IMR-90 (cell line): ENCODE measurements at regions not wholly inside any gene's neighbourhood (a gene's known extent, or its start where the extent isn't known, plus 50 kb on each side); places are given as distances from the start of the nearest gene placed in this dataset.
A peak's percentile ranks its signal among the peaks of the same experiment; 100 is the strongest.

Source experiments
- ATAC-seq: fragments of 200-7000 bp; cut with Tn5 transposase; 2 replicates; pipeline ENCODE4 v1.9.1; 2020; ENCODE audit warnings: low read depth, mild to moderate bottlenecking, moderate library complexity
- BruUV-seq: library from RNA; stranded (reverse); fragments of 400-500 nt; replicated peaks from 2 replicates; lab custom pipeline; 2021; lab: Mats Ljungman, UMichigan
- CTCF ChIA-PET: fragments of 300-600 bp; formaldehyde crosslinking; extraction: SDS; loops from one replicate; lab custom pipeline; 2021; ENCODE audit warnings: antibody characterized with exemption; lab: Yijun Ruan, JAX
- POLR2A ChIA-PET: fragments of 300-600 bp; sonication (Branson Sonifier 250); formaldehyde crosslinking; loops from one replicate; lab custom pipeline; 2022; ENCODE audit warnings: antibody characterized with exemption; ENCODE audit not compliant: unreplicated experiment; lab: Charles Lee
- DNase-seq: peaks from one replicate; pipeline ENCODE4 v3.0.0; 2013
- H2AFZ ChIP-seq: replicated peaks from 2 replicates; pipeline ENCODE3; 2013; ENCODE audit warnings: low read length, mild to moderate bottlenecking; ENCODE audit not compliant: poor library complexity
- H2AK5ac ChIP-seq: 2 replicates; pipeline ENCODE4 v1.6.1; 2013; ENCODE audit warnings: low read depth, low read length, inconsistent platforms
- H2AK9ac ChIP-seq: replicated peaks from 2 replicates; pipeline ENCODE3; 2013; ENCODE audit warnings: mild to moderate bottlenecking, low read depth, low read length, moderate library complexity; ENCODE audit not compliant: poor library complexity
- H2BK120ac ChIP-seq: 2 replicates; pipeline ENCODE4 v1.6.1; 2013; ENCODE audit warnings: low read depth, low read length, inconsistent platforms
- H2BK15ac ChIP-seq: 3 replicates; pipeline ENCODE4 v1.6.1; 2013; ENCODE audit warnings: low read depth, low read length, inconsistent platforms
- H2BK20ac ChIP-seq: 2 replicates; pipeline ENCODE4 v1.6.1; 2013; ENCODE audit warnings: low read depth, mild to moderate bottlenecking, inconsistent platforms, low read length, moderate library complexity
- H2BK5ac ChIP-seq: 2 replicates; pipeline ENCODE4 v1.6.1; 2013; ENCODE audit warnings: mild to moderate bottlenecking, low read depth, low read length, inconsistent platforms; ENCODE audit not compliant: poor library complexity, severe bottlenecking
- H3K14ac ChIP-seq: replicated peaks from 2 replicates; pipeline ENCODE4 v1.6.1; 2013; ENCODE audit warnings: low read depth, low read length, inconsistent platforms
- H3K18ac ChIP-seq: 2 replicates; pipeline ENCODE4 v1.6.1; 2013; ENCODE audit warnings: low read depth, low read length, control low read depth
- H3K23ac ChIP-seq: 2 replicates; pipeline ENCODE4 v1.6.1; 2013; ENCODE audit warnings: low read depth, low read length, inconsistent platforms
- H3K27ac ChIP-seq: 2 replicates; pipeline ENCODE4 v1.5.1; 2013; ENCODE audit warnings: mild to moderate bottlenecking, control low read depth, low read length; ENCODE audit not compliant: insufficient read depth
- H3K27me3 ChIP-seq: 2 replicates; pipeline ENCODE4 v1.6.1; 2013; ENCODE audit warnings: low read length; ENCODE audit not compliant: control insufficient read depth, insufficient read depth
- H3K36me3 ChIP-seq: 2 replicates; pipeline ENCODE4 v1.6.1; 2013; ENCODE audit warnings: low read length, mixed read lengths; ENCODE audit not compliant: control insufficient read depth, insufficient read depth
- H3K4ac ChIP-seq: 2 replicates; pipeline ENCODE4 v1.6.1; 2013; ENCODE audit warnings: low read depth, low read length, inconsistent platforms
- H3K4me1 ChIP-seq: 2 replicates; pipeline ENCODE4 v1.6.1; 2013; ENCODE audit warnings: low read length, mixed read lengths; ENCODE audit not compliant: control insufficient read depth, insufficient read depth
- H3K4me2 ChIP-seq: 2 replicates; pipeline ENCODE4 v1.6.1; 2013; ENCODE audit warnings: low read depth, mild to moderate bottlenecking, control low read depth, low read length, moderate library complexity
- H3K4me3 ChIP-seq: 2 replicates; pipeline ENCODE4 v1.5.1; 2013; ENCODE audit warnings: low read depth, mild to moderate bottlenecking, control low read depth, low read length, moderate library complexity; ENCODE audit not compliant: insufficient read depth
- H3K56ac ChIP-seq: 2 replicates; pipeline ENCODE4 v1.6.1; 2013; ENCODE audit warnings: low read length, inconsistent platforms; ENCODE audit not compliant: insufficient read depth; ENCODE audit errors: extremely low read depth
- H3K79me1 ChIP-seq, 2 experiments: 2 replicates each; pipeline ENCODE4 v1.6.1; 2013; ENCODE audit warnings: low read length in 2 of 2, inconsistent platforms in 1 of 2, low read depth in 1 of 2
- H3K9ac ChIP-seq: 2 replicates; pipeline ENCODE4 v1.6.1; 2013; ENCODE audit warnings: low read depth, low read length, control low read depth
- H3K9me1 ChIP-seq: 2 replicates; pipeline ENCODE4 v1.6.1; 2013; ENCODE audit warnings: low read length, inconsistent platforms; ENCODE audit not compliant: insufficient read depth
- H3K9me3 ChIP-seq: 2 replicates; pipeline ENCODE4 v1.6.1; 2013; ENCODE audit warnings: low read length; ENCODE audit not compliant: control insufficient read depth, insufficient read depth
- H4K20me1 ChIP-seq: 2 replicates; pipeline ENCODE4 v1.6.1; 2013; ENCODE audit warnings: low read length, inconsistent platforms; ENCODE audit not compliant: insufficient read depth
- H4K5ac ChIP-seq: 2 replicates; pipeline ENCODE4 v1.6.1; 2013; ENCODE audit warnings: mild to moderate bottlenecking, low read depth, low read length, control low read depth
- H4K8ac ChIP-seq, 2 experiments: 2 replicates each; pipeline ENCODE4 v1.6.1; 2013; ENCODE audit warnings: low read depth in 2 of 2, low read length in 2 of 2, control low read depth in 1 of 2, inconsistent platforms in 1 of 2
- H4K91ac ChIP-seq: 2 replicates; pipeline ENCODE4 v1.6.1; 2013; ENCODE audit warnings: low read depth, low read length, inconsistent platforms; ENCODE audit not compliant: insufficient read depth
- CEBPB ChIP-seq: IDR thresholded peaks from 2 replicates; pipeline ENCODE4 v1.6.1; 2012; ENCODE audit warnings: low read depth, low read length, improper control_type of control experiment
- RFX5 ChIP-seq: IDR thresholded peaks from 2 replicates; pipeline ENCODE4 v1.8.0; 2012; ENCODE audit warnings: low read depth, mild to moderate bottlenecking, low read length, moderate library complexity
- WGBS, 2 experiments: methylation state at CpG; one replicate each; pipeline versions ENCODE4 v1.1.5 to v1.1.7; 2013; ENCODE audit warnings: missing lambda C conversion rate in 2 of 2; ENCODE audit not compliant: insufficient read length in 1 of 2; ENCODE audit errors: extremely low coverage in 2 of 2; 5-methylcytosine and 5-hydroxymethylcytosine counted together
- dilution Hi-C: fragments of 300-500 bp; cut with HindIII; formaldehyde crosslinking; loops from one replicate; pipeline ENCODE4 v1.14.3; 2018; ENCODE audit warnings: low sequenced_read_pairs; ENCODE audit not compliant: unreplicated experiment
- in situ Hi-C: fragments of 300-500 bp; cut with MboI; formaldehyde crosslinking; loops from 3 replicates; pipeline ENCODE4 v1.14.3; 2019; ENCODE audit warnings: low sequenced_read_pairs, inconsistent platforms, mixed read lengths
- intact Hi-C: fragments of 100-400 bp; cut with micrococcal nuclease; formaldehyde crosslinking; loops from 2 replicates; pipeline ENCODE4 v1.10.0; 2022
- TF ChIP-seq, protein P1 (sequence below): conservative IDR thresholded peaks from 2 replicates; pipeline ENCODE4 v1.5.1; 2012; ENCODE audit warnings: mild to moderate bottlenecking, low read depth, low read length, improper control_type of control experiment

DNA sequence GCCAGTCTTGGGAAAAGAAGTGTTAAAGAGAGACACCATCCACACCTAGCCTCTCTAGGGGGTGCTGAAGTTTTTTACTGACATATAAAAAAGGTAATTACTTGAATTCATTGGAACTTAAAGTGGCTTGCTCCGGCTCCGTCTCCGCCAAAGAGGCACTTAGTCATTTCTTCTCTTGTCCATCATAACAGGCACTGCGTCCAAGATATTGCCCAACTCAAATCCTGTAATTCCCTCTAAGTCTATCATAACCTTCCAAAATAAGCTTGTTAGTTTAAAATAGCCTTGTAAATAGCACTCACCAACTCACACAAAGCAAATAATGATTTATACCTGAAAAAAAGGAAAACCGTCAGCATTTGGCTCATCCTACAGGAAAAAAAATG lies 160.5 kb downstream of the ZBTB18 start:
- H3K4me2 ChIP-seq = no peak overlapping the region
- no peak overlapping the region for H3K4ac ChIP-seq
- H3K9ac ChIP-seq = no peak overlapping the region
- no peaks in the 10 kb centered on the region for H3K79me1 ChIP-seq
- DNase-seq = peak; percentile 13
- no peak overlapping the region for H2BK20ac ChIP-seq
- no peak overlapping the region for H3K56ac ChIP-seq
- 73% methylated on average over 3 of the region's 5 CpGs; no CpG with 5 or more reads in 1 of the 2 experiments for WGBS, 2 experiments
- dilution Hi-C loops = no loop called here
- H4K5ac ChIP-seq = no peak overlapping the region
- no peak overlapping the region for H2AK5ac ChIP-seq
- no peak overlapping the region; the same call in 2 of the 3 replicates for H2BK15ac ChIP-seq
- no peak overlapping the region for H2AFZ ChIP-seq
- CTCF ChIA-PET = no interaction called here
- no peaks in the 10 kb centered on the region for H3K27me3 ChIP-seq
- no peak overlapping the region for H3K14ac ChIP-seq
- TF ChIP-seq, protein P1, sequence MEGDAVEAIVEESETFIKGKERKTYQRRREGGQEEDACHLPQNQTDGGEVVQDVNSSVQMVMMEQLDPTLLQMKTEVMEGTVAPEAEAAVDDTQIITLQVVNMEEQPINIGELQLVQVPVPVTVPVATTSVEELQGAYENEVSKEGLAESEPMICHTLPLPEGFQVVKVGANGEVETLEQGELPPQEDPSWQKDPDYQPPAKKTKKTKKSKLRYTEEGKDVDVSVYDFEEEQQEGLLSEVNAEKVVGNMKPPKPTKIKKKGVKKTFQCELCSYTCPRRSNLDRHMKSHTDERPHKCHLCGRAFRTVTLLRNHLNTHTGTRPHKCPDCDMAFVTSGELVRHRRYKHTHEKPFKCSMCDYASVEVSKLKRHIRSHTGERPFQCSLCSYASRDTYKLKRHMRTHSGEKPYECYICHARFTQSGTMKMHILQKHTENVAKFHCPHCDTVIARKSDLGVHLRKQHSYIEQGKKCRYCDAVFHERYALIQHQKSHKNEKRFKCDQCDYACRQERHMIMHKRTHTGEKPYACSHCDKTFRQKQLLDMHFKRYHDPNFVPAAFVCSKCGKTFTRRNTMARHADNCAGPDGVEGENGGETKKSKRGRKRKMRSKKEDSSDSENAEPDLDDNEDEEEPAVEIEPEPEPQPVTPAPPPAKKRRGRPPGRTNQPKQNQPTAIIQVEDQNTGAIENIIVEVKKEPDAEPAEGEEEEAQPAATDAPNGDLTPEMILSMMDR = no peak
- TF ChIP-seq RFX5 (no peak), CEBPB (peak; percentile 26; the same call in 1 of the 2 replicates)
- no peaks in the 10 kb centered on the region for H3K36me3 ChIP-seq
- no peak overlapping the region for H4K91ac ChIP-seq
- POLR2A ChIA-PET = no interaction called here
- no peak overlapping the region for H2BK120ac ChIP-seq
- no peak overlapping the region for H4K8ac ChIP-seq
- no peak overlapping the region for H3K27ac ChIP-seq
- H4K20me1 ChIP-seq = no peaks in the 10 kb centered on the region
- intact Hi-C loops = loop anchor here (5.0 kb wide), 1 partner anchor 164 kb away; no protein-coding TSS in a partner anchor
- ATAC-seq = no peak
- no peak overlapping the region for H3K18ac ChIP-seq
- in situ Hi-C loops = no loop called here
- H3K4me3 ChIP-seq = no peak overlapping the region
- H3K9me3 ChIP-seq = no peaks in the 10 kb centered on the region
- no TSS peak for BruUV-seq
- H3K9me1 ChIP-seq = peaks cover 3% of the 10 kb centered on the region; the same call in 1 of the 2 replicates
- H2BK5ac ChIP-seq = no peak overlapping the region
- H2AK9ac ChIP-seq = no peak overlapping the region
- no peak overlapping the region for H3K23ac ChIP-seq
- H3K4me1 ChIP-seq = peaks cover 11% of the 10 kb centered on the region
